ENCODE measurements at regions not wholly inside any gene's neighbourhood (a gene's known extent, or its start where the extent isn't known, plus 50 kb on each side); places are given as distances from the start of the nearest gene placed in this dataset.

GRCh38 chr9:109935406-109936087 lies 155.5 kb downstream of the PALM2AKAP2 start:
- TF ChIP-seq CTCF (IDR thresholded peaks at IDR 0.05; ENCODE audit: extremely low read depth in 1 of 2, insufficient read depth in 1 of 2, low read depth in 1 of 2, low read length in 2 of 2): no peak
- TF ChIP-seq POLR2A (IDR thresholded peaks at IDR 0.05; ENCODE audit: low read depth, low read length): no peak
- no peak for TF ChIP-seq GATA2 (IDR thresholded peaks at IDR 0.05; ENCODE audit: insufficient read depth, insufficient read length, low read depth, low read length)
- TF ChIP-seq POLR2AphosphoS5 (IDR thresholded peaks at IDR 0.05; ENCODE audit: insufficient read depth, low read depth, low read length): no peak
- TF ChIP-seq EZH2 (IDR thresholded peaks at IDR 0.05; ENCODE audit: borderline replicate concordance, low read depth, low read length, severe bottlenecking): no peak

Data from endothelial cell of umbilical vein (primary cell).